Mammary epithelial cell (primary cell): ENCODE measurements at regions not wholly inside any gene's neighbourhood (a gene's known extent, or its start where the extent isn't known, plus 50 kb on each side); places are given as distances from the start of the nearest gene placed in this dataset.

ENCODE experiments used
- EZH2 ChIP-seq: IDR thresholded peaks from 2 replicates; pipeline ENCODE4 v1.6.1; 2012; ENCODE audit warnings: low read length, inconsistent platforms, borderline replicate concordance
- TF ChIP-seq, protein P1 (sequence below), 2 donors: IDR thresholded peaks in 1 of 2; conservative IDR thresholded peaks in 1 of 2; 2 replicates each; pipeline ENCODE4 v1.5.1; 2011 to 2012; ENCODE audit warnings: inconsistent platforms in 2 of 2, low read length in 2 of 2, mild to moderate bottlenecking in 2 of 2, control low read depth in 1 of 2, low read depth in 1 of 2; ENCODE audit not compliant: insufficient read depth in 1 of 2; ENCODE audit errors: extremely low read depth in 1 of 2

DNA sequence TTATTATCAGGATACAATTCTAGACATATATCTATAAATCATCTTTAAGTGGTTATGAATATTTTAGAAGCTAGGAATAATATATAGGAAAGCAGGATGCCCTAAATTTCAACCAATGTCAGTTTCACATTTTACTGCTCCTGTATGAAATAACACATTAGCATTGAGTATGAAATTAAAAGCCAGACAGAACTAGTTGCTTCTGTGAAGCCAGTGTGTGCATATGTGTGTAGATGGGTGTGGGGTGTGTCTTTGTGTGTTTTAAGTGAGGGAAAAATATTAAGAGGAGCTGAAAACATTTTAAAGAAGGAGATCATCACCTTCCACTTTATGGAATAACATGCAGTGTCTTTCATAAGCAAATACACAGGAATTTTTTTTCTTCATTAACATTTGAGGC, 271.4 kb upstream of the RORA start:
- TF ChIP-seq EZH2: no peak
- TF ChIP-seq, protein P1, sequence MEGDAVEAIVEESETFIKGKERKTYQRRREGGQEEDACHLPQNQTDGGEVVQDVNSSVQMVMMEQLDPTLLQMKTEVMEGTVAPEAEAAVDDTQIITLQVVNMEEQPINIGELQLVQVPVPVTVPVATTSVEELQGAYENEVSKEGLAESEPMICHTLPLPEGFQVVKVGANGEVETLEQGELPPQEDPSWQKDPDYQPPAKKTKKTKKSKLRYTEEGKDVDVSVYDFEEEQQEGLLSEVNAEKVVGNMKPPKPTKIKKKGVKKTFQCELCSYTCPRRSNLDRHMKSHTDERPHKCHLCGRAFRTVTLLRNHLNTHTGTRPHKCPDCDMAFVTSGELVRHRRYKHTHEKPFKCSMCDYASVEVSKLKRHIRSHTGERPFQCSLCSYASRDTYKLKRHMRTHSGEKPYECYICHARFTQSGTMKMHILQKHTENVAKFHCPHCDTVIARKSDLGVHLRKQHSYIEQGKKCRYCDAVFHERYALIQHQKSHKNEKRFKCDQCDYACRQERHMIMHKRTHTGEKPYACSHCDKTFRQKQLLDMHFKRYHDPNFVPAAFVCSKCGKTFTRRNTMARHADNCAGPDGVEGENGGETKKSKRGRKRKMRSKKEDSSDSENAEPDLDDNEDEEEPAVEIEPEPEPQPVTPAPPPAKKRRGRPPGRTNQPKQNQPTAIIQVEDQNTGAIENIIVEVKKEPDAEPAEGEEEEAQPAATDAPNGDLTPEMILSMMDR (conservative IDR thresholded peaks at IDR 0.05 in 1 of 2, IDR thresholded peaks at IDR 0.05 in 1 of 2; ENCODE audit: extremely low read depth in 1 of 2, insufficient read depth in 1 of 2, low read depth in 1 of 2, low read length in 2 of 2): no peak
